GM10248 (cell line): ENCODE measurements at regions not wholly inside any gene's neighbourhood (a gene's known extent, or its start where the extent isn't known, plus 50 kb on each side); places are given as distances from the start of the nearest gene placed in this dataset.

Experiments
- CTCF ChIA-PET: fragments of 300-600 bp; sonication (Branson Sonifier 250); formaldehyde crosslinking; extraction: SDS; loops from one replicate; lab custom pipeline; 2021; ENCODE audit warnings: antibody characterized with exemption; lab: Yijun Ruan, JAX
- POLR2A ChIA-PET: fragments of 350-650 bp; sonication (Branson Sonifier 250); formaldehyde crosslinking; extraction: SDS; loops from one replicate; lab custom pipeline; 2020; ENCODE audit warnings: antibody characterized with exemption; lab: Yijun Ruan, JAX
- DNase-seq: peaks from one replicate; pipeline ENCODE4 v3.0.0; 2012; ENCODE audit errors: extremely low spot score
- CTCF ChIP-seq: IDR thresholded peaks from 2 replicates; pipeline ENCODE4 v1.5.1; 2012; ENCODE audit warnings: mild to moderate bottlenecking, low read depth; ENCODE audit errors: extremely low read depth, missing control alignments, control extremely low read depth

- no peak for TF ChIP-seq CTCF
- CTCF ChIA-PET = interaction anchor here (1.3 kb wide), 1 partner anchor 10 kb away, joined by 3 read pairs; no protein-coding TSS in a partner anchor
- POLR2A ChIA-PET = no interaction called here
- no peak for DNase-seq
Observed at GRCh38 chr10:128465697-128466096, 339.5 kb upstream of the MKI67 start.

GRCh38 chr10:128466831-128467371 lies 340.7 kb upstream of the MKI67 start:
- no peak for TF ChIP-seq CTCF
- POLR2A ChIA-PET = no interaction called here
- DNase-seq = no peak
- CTCF ChIA-PET = interaction anchor here (1.3 kb wide), 1 partner anchor 9 kb away, joined by 3 read pairs; no protein-coding TSS in a partner anchor

- no peak for DNase-seq
- TF ChIP-seq CTCF = no peak
- POLR2A ChIA-PET = no interaction called here
- CTCF ChIA-PET = no interaction called here
Observed at GRCh38 chr10:128468462-128468861, 342.2 kb upstream of the MKI67 start.

GRCh38 chr10:128469515-128469914 lies 343.3 kb upstream of the MKI67 start:
- ChIA-PET CTCF (no interaction called here), POLR2A (no interaction called here)
- no peak for DNase-seq
- TF ChIP-seq CTCF = no peak

GRCh38 chr10:128470321-128470965 lies 344.2 kb upstream of the MKI67 start:
- CTCF ChIA-PET = no interaction called here
- POLR2A ChIA-PET = no interaction called here

GRCh38 chr10:128471151-128471550 lies 344.9 kb upstream of the MKI67 start:
- POLR2A ChIA-PET = no interaction called here
- DNase-seq = no peak
- CTCF ChIA-PET = no interaction called here
- no peak for TF ChIP-seq CTCF

More at GRCh38 chr10:128470321-128470965, 344.2 kb upstream of the MKI67 start:
- no peak for DNase-seq
- TF ChIP-seq CTCF = no peak
